ENCODE measurements at regions not wholly inside any gene's neighbourhood (a gene's known extent, or its start where the extent isn't known, plus 50 kb on each side); places are given as distances from the start of the nearest gene placed in this dataset.

DNA sequence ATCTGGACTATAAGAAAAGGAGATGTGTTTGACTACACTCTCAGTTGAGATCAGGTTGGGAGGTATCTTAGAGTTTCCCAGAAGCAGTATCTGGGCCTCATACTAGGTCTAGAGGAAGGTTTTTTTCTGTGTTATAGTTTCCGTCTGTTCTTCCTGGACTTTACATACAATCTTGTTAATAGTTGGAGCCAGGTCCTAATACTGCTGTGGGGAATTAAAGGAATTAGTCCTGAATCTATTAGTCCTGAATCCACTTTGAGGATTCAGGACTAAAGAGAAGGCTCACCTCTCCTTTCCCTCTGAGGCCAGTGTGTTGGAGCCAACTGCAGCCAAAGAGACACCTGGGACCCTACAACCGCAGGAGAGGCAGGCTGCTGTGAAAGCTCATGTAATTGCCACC, 445.7 kb upstream of the CLINT1 start:
- TF ChIP-seq, protein P1, sequence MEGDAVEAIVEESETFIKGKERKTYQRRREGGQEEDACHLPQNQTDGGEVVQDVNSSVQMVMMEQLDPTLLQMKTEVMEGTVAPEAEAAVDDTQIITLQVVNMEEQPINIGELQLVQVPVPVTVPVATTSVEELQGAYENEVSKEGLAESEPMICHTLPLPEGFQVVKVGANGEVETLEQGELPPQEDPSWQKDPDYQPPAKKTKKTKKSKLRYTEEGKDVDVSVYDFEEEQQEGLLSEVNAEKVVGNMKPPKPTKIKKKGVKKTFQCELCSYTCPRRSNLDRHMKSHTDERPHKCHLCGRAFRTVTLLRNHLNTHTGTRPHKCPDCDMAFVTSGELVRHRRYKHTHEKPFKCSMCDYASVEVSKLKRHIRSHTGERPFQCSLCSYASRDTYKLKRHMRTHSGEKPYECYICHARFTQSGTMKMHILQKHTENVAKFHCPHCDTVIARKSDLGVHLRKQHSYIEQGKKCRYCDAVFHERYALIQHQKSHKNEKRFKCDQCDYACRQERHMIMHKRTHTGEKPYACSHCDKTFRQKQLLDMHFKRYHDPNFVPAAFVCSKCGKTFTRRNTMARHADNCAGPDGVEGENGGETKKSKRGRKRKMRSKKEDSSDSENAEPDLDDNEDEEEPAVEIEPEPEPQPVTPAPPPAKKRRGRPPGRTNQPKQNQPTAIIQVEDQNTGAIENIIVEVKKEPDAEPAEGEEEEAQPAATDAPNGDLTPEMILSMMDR (conservative IDR thresholded peaks at IDR 0.05): no peak
- no peak for TF ChIP-seq EZH2 (IDR thresholded peaks at IDR 0.05; ENCODE audit: low read depth)
